T-cell (primary cell): ENCODE measurements at regions not wholly inside any gene's neighbourhood (a gene's known extent, or its start where the extent isn't known, plus 50 kb on each side); places are given as distances from the start of the nearest gene placed in this dataset.

Experiments
- ATAC-seq, 4 experiments: fragments of 200-7000 bp in 3 of 4; fragments of 150-1000 bp in 1 of 4; cut with Tn5 transposase; replicated peaks in 1 of 4; 1 replicate in 3 of 4; 2 replicates in 1 of 4; pipeline ENCODE4 v1.10.0; 2021; ENCODE audit warnings: moderate library complexity in 3 of 4, mild to moderate bottlenecking in 2 of 4, moderate number of reproducible peaks in 1 of 4
- CTCF ChIA-PET, 2 donors: fragments of 300-600 bp; sonication (Branson Sonifier 250); formaldehyde crosslinking; loops; one replicate each; lab custom pipeline; 2022; ENCODE audit warnings: antibody characterized with exemption in 2 of 2; lab: Charles Lee
- POLR2A ChIA-PET, 2 donors: fragments of 300-600 bp; sonication (Branson Sonifier 250); formaldehyde crosslinking; loops; one replicate each; lab custom pipeline; 2022; ENCODE audit warnings: antibody characterized with exemption in 2 of 2; lab: Charles Lee
- DNase-seq, 35 experiments: peaks; one replicate each; pipeline versions ENCODE4 v3.0.0 to v3.0.0-alpha.2; 2013 to 2023
- H3K27ac ChIP-seq: one replicate; pipeline ENCODE4 v1.5.1; 2013; ENCODE audit warnings: low read length
- H3K27me3 ChIP-seq, 2 experiments: replicated peaks in 1 of 2; 1 replicate in 1 of 2; 2 replicates in 1 of 2; pipeline versions ENCODE4 v1.6.1 to v1.7.0; 2013; ENCODE audit warnings: low read length in 1 of 2, mixed read lengths in 1 of 2; ENCODE audit not compliant: control insufficient read depth in 2 of 2, insufficient read depth in 2 of 2; ENCODE audit errors: extremely low read depth in 1 of 2
- H3K36me3 ChIP-seq, 2 donors: 1 replicate in 1 of 2; 2 replicates in 1 of 2; pipeline versions ENCODE4 v1.6.1 to v1.7.0; 2013; ENCODE audit warnings: low read length in 1 of 2; ENCODE audit not compliant: control insufficient read depth in 2 of 2, insufficient read depth in 1 of 2; ENCODE audit errors: extremely low read depth in 1 of 2
- H3K4me1 ChIP-seq, 2 experiments: 1 replicate in 1 of 2; 2 replicates in 1 of 2; pipeline versions ENCODE4 v1.6.1 to v1.7.0; 2013; ENCODE audit warnings: low read length in 2 of 2, mixed read lengths in 1 of 2; ENCODE audit not compliant: insufficient read depth in 2 of 2, control insufficient read depth in 1 of 2; ENCODE audit errors: extremely low read depth in 1 of 2
- H3K4me3 ChIP-seq, 2 donors: 1 replicate in 1 of 2; 2 replicates in 1 of 2; pipeline versions ENCODE4 v1.5.1 to v1.7.0; 2013; ENCODE audit warnings: mild to moderate bottlenecking in 2 of 2, low read length in 1 of 2, moderate library complexity in 1 of 2; ENCODE audit not compliant: control insufficient read depth in 1 of 2; ENCODE audit errors: extremely low read depth in 1 of 2
- H3K9me3 ChIP-seq: 2 replicates; pipeline ENCODE4 v1.7.0; 2013
- H3K27ac Mint-ChIP-seq, 2 donors: one replicate each; pipeline ENCODE4 v1.8.0; 2020 to 2021; ENCODE audit warnings: mild to moderate bottlenecking in 2 of 2, mixed read lengths in 2 of 2
- H3K27me3 Mint-ChIP-seq, 2 donors: one replicate each; pipeline ENCODE4 v1.8.0; 2021 to 2022; ENCODE audit warnings: mixed read lengths in 2 of 2
- H3K36me3 Mint-ChIP-seq: one replicate; pipeline ENCODE4 v1.8.0; 2021; ENCODE audit warnings: mixed read lengths
- H3K4me1 Mint-ChIP-seq, 3 donors: one replicate each; pipeline ENCODE4 v1.8.0; 2020 to 2022; ENCODE audit warnings: mixed read lengths in 3 of 3, mild to moderate bottlenecking in 1 of 3
- H3K4me3 Mint-ChIP-seq, 3 donors: one replicate each; pipeline ENCODE4 v1.8.0; 2020 to 2022; ENCODE audit warnings: mild to moderate bottlenecking in 3 of 3, mixed read lengths in 3 of 3, moderate library complexity in 3 of 3
- H3K9me3 Mint-ChIP-seq, 3 donors: one replicate each; pipeline ENCODE4 v1.8.0; 2020 to 2022; ENCODE audit warnings: mixed read lengths in 3 of 3
- WGBS: methylation state at CpG from one replicate; pipeline ENCODE4 v1.1.5; 2013; ENCODE audit warnings: missing lambda C conversion rate; ENCODE audit not compliant: insufficient coverage; 5-methylcytosine and 5-hydroxymethylcytosine counted together

GRCh38 chr6:40252531-40253258 lies 318.4 kb upstream of the MOCS1 start:
- no peak overlapping the region for H3K4me3 Mint-ChIP-seq
- Histone ChIP-seq H3K36me3 (no peaks in the 10 kb centered on the region), H3K4me3 (no peak overlapping the region), H3K27ac (no peak overlapping the region), H3K9me3 (no peaks in the 10 kb centered on the region), H3K27me3 (peaks cover 0 to 14% of the 10 kb centered on the region in 2 experiments), H3K4me1 (no peaks in the 10 kb centered on the region)
- no peaks in the 10 kb centered on the region for H3K36me3 Mint-ChIP-seq
- H3K27me3 Mint-ChIP-seq = peaks cover 8 to 21% of the 10 kb centered on the region in 2 donors
- ChIA-PET CTCF (no interaction called here), POLR2A (no interaction called here)
- WGBS = no CpG with 5 or more reads among the region's 4 CpGs
- DNase-seq = no peak
- no peaks in the 10 kb centered on the region for H3K9me3 Mint-ChIP-seq
- ATAC-seq = no peak
- H3K27ac Mint-ChIP-seq = no peak overlapping the region
- H3K4me1 Mint-ChIP-seq = no peaks in the 10 kb centered on the region

- H3K9me3 ChIP-seq = no peaks in the 10 kb centered on the region
- H3K4me3 Mint-ChIP-seq = no peak overlapping the region
- H3K27ac ChIP-seq = no peak overlapping the region
- ATAC-seq (no peak), DNase-seq (no peak)
- no peak overlapping the region for H3K4me3 ChIP-seq
- H3K27me3 ChIP-seq = peaks cover 0 to 14% of the 10 kb centered on the region in 2 experiments
- no peaks in the 10 kb centered on the region for H3K36me3 ChIP-seq
- H3K9me3 Mint-ChIP-seq = no peaks in the 10 kb centered on the region
- no peaks in the 10 kb centered on the region for H3K36me3 Mint-ChIP-seq
- no peak overlapping the region for H3K27ac Mint-ChIP-seq
- no peaks in the 10 kb centered on the region for H3K4me1 ChIP-seq
- H3K27me3 Mint-ChIP-seq = peaks cover 5 to 20% of the 10 kb centered on the region in 2 donors
- ChIA-PET CTCF (no interaction called here), POLR2A (no interaction called here)
- no peaks in the 10 kb centered on the region for H3K4me1 Mint-ChIP-seq
- 86% methylated on average over 1 of the region's 3 CpGs for WGBS
Measured at GRCh38 chr6:40251637-40252300, 317.5 kb upstream of the MOCS1 start.

GRCh38 chr6:40249935-40250334 lies 315.7 kb upstream of the MOCS1 start:
- Mint-ChIP-seq H3K4me1 (no peaks in the 10 kb centered on the region), H3K9me3 (no peaks in the 10 kb centered on the region), H3K27me3 (peaks cover 4 to 17% of the 10 kb centered on the region in 2 donors), H3K4me3 (no peak overlapping the region), H3K27ac (no peak overlapping the region), H3K36me3 (no peaks in the 10 kb centered on the region)
- DNase-seq (no peak), ATAC-seq (no peak)
- Histone ChIP-seq H3K36me3 (no peaks in the 10 kb centered on the region), H3K27ac (no peak overlapping the region), H3K9me3 (no peaks in the 10 kb centered on the region), H3K4me3 (no peak overlapping the region), H3K4me1 (no peaks in the 10 kb centered on the region), H3K27me3 (peaks cover 0 to 12% of the 10 kb centered on the region in 2 experiments)
- CTCF ChIA-PET = no interaction called here
- POLR2A ChIA-PET = no interaction called here

DNA sequence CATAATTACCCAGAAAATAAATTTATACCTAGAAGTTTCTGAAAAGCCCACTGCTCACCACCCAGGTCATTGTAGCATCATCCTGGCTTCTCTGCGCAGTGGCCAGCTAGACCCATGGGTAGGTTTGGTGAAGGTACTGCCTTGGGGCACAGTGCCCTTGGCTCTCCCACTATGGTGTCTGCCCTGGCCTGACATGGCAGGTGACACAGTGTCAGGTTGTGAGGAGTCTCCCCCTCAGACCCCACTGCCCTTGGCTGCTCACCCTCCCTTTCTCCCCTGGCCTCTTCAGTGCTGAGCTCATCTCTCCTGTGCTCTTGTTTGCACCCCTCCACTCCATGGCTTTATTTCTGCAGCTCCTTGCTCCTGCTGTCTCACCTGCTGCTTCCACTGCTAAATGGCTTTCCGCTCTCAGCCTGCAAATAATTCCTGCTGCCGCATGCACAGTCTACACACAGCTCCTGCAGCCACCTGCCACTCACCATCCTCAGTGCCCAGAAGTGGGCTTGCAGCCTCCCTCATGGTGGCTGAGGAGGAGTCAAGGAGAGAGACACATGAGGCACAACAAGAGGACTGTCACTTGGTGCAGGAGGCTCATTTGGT lies 313.4 kb upstream of the MOCS1 start:
- CTCF ChIA-PET = no interaction called here
- 75% methylated on average over 2 of the region's 3 CpGs for WGBS
- no peaks in the 10 kb centered on the region for H3K9me3 Mint-ChIP-seq

GRCh38 chr6:40244699-40245098 lies 310.4 kb upstream of the MOCS1 start:
- ChIA-PET CTCF (no interaction called here), POLR2A (no interaction called here)
- H3K27ac ChIP-seq = no peak overlapping the region
- peaks cover 0 to 6% of the 10 kb centered on the region in 2 experiments for H3K27me3 ChIP-seq
- no peak overlapping the region for H3K4me3 ChIP-seq
- no peaks in the 10 kb centered on the region for H3K9me3 ChIP-seq
- Mint-ChIP-seq H3K27me3 (peaks cover 6 to 16% of the 10 kb centered on the region in 2 donors), H3K9me3 (peaks cover 0 to 8% (median 5%) of the 10 kb centered on the region in 3 donors), H3K4me1 (no peaks in the 10 kb centered on the region), H3K27ac (no peak overlapping the region), H3K4me3 (no peak overlapping the region), H3K36me3 (no peaks in the 10 kb centered on the region)
- H3K36me3 ChIP-seq = no peaks in the 10 kb centered on the region
- WGBS = 100% methylated on average over 1 of the region's 1 CpG
- ATAC-seq = no peak
- DNase-seq = no peak
- H3K4me1 ChIP-seq = no peaks in the 10 kb centered on the region

More for the DNA sequence above, 313.4 kb upstream of the MOCS1 start:
- Histone ChIP-seq H3K4me1 (no peaks in the 10 kb centered on the region), H3K27me3 (peaks cover 0 to 8% of the 10 kb centered on the region in 2 experiments), H3K27ac (no peak overlapping the region), H3K36me3 (no peaks in the 10 kb centered on the region), H3K4me3 (no peak overlapping the region), H3K9me3 (no peaks in the 10 kb centered on the region)
- Mint-ChIP-seq H3K27ac (no peak overlapping the region), H3K4me3 (no peak overlapping the region), H3K27me3 (peaks cover 9 to 20% of the 10 kb centered on the region in 2 donors), H3K4me1 (no peaks in the 10 kb centered on the region), H3K36me3 (no peaks in the 10 kb centered on the region)
- DNase-seq = no peak
- no peak for ATAC-seq
- POLR2A ChIA-PET = no interaction called here

DNA sequence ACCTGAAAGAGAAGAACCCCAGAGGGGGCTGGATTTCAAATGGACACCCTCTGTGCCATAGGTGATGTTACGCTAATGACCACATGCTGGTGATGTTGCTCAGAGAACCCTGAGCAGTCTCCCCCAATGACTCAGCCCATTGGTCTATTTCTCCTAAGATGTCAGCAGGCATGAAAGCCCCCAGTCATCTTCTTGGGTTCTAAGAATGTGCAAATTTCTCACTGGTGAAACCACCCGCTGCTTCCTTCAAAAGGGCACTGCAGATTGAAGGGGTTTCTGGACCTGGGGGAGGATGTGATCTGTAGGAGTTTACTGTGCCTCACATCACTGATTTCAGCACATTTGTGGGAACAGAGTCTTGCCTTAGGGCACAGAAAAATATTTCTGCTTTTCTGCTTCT lies 298.4 kb upstream of the MOCS1 start:
- Histone ChIP-seq H3K27ac (no peak overlapping the region), H3K27me3 (peaks cover 0 to 30% of the 10 kb centered on the region in 2 experiments), H3K9me3 (no peaks in the 10 kb centered on the region), H3K4me1 (no peaks in the 10 kb centered on the region), H3K4me3 (no peak overlapping the region), H3K36me3 (no peaks in the 10 kb centered on the region)
- H3K4me3 Mint-ChIP-seq = no peak overlapping the region
- ChIA-PET POLR2A (no interaction called here), CTCF (no interaction called here)
- ATAC-seq = no peak
- peaks cover 5 to 9% (median 8%) of the 10 kb centered on the region in 3 donors for H3K9me3 Mint-ChIP-seq
- H3K27me3 Mint-ChIP-seq = peaks cover 11 to 13% of the 10 kb centered on the region in 2 donors
- WGBS = 100% methylated on average over 1 of the region's 2 CpGs
- H3K4me1 Mint-ChIP-seq = no peaks in the 10 kb centered on the region
- no peak overlapping the region for H3K27ac Mint-ChIP-seq
- no peak for DNase-seq
- no peaks in the 10 kb centered on the region for H3K36me3 Mint-ChIP-seq
